ENCODE measurements at regions not wholly inside any gene's neighbourhood (a gene's known extent, or its start where the extent isn't known, plus 50 kb on each side); places are given as distances from the start of the nearest gene placed in this dataset.

GRCh38 chr4:1460967-1461868 lies 55.0 kb upstream of the NKX1-1 start:
- DNase-seq, result peak in 1 of 2 donors; percentile 54
- H3K4me1 ChIP-seq, result no peaks in the 10 kb centered on the region
- no peaks in the 10 kb centered on the region for H3K36me3 ChIP-seq
- H3K9me3 ChIP-seq, result peaks cover 0 to 4% (median 0%) of the 10 kb centered on the region in 3 donors
- no peak overlapping the region for H3K4me3 ChIP-seq
- H3K27me3 ChIP-seq, result peaks cover 0 to 81% of the 10 kb centered on the region in 2 donors
- intact Hi-C loops (cut with DNase I; ENCODE audit: low total_unique reads), result no loop called here
- no peak overlapping the region for H3K27ac ChIP-seq
- TF ChIP-seq, protein P1, sequence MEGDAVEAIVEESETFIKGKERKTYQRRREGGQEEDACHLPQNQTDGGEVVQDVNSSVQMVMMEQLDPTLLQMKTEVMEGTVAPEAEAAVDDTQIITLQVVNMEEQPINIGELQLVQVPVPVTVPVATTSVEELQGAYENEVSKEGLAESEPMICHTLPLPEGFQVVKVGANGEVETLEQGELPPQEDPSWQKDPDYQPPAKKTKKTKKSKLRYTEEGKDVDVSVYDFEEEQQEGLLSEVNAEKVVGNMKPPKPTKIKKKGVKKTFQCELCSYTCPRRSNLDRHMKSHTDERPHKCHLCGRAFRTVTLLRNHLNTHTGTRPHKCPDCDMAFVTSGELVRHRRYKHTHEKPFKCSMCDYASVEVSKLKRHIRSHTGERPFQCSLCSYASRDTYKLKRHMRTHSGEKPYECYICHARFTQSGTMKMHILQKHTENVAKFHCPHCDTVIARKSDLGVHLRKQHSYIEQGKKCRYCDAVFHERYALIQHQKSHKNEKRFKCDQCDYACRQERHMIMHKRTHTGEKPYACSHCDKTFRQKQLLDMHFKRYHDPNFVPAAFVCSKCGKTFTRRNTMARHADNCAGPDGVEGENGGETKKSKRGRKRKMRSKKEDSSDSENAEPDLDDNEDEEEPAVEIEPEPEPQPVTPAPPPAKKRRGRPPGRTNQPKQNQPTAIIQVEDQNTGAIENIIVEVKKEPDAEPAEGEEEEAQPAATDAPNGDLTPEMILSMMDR (IDR thresholded peaks at IDR 0.05), result no peak

GRCh38 chr4:1459722-1460511 lies 53.7 kb upstream of the NKX1-1 start:
- Histone ChIP-seq H3K9me3 (peaks cover 0 to 4% (median 0%) of the 10 kb centered on the region in 3 donors), H3K4me1 (no peaks in the 10 kb centered on the region), H3K4me3 (no peak overlapping the region), H3K36me3 (no peaks in the 10 kb centered on the region), H3K27me3 (peaks cover 0 to 70% of the 10 kb centered on the region in 2 donors), H3K27ac (no peak overlapping the region)
- peak in 1 of 2 donors; percentile 52 for DNase-seq
- TF ChIP-seq, protein P1 (IDR thresholded peaks at IDR 0.05), result no peak
- intact Hi-C loops (cut with DNase I; ENCODE audit: low total_unique reads), result no loop called here

- peaks cover 0 to 4% (median 0%) of the 10 kb centered on the region in 3 donors for H3K9me3 ChIP-seq
- no peak overlapping the region for H3K27ac ChIP-seq
- peaks cover 0 to 63% of the 10 kb centered on the region in 2 donors for H3K27me3 ChIP-seq
- TF ChIP-seq, protein P1 (IDR thresholded peaks at IDR 0.05), result no peak
- H3K36me3 ChIP-seq, result no peaks in the 10 kb centered on the region
- H3K4me3 ChIP-seq, result no peak overlapping the region
- no peaks in the 10 kb centered on the region for H3K4me1 ChIP-seq
- intact Hi-C loops (cut with DNase I; ENCODE audit: low total_unique reads), result no loop called here
- DNase-seq, result peak in 1 of 2 donors; percentile 48
Observed at GRCh38 chr4:1459081-1459721, 53.0 kb upstream of the NKX1-1 start.

GRCh38 chr4:1458581-1458980 lies 52.3 kb upstream of the NKX1-1 start:
- TF ChIP-seq, protein P1 (IDR thresholded peaks at IDR 0.05), result no peak
- peak in 1 of 2 donors; percentile 34 for DNase-seq
- intact Hi-C loops (cut with DNase I; ENCODE audit: low total_unique reads), result no loop called here
- Histone ChIP-seq H3K4me1 (no peaks in the 10 kb centered on the region), H3K36me3 (no peaks in the 10 kb centered on the region), H3K27ac (no peak overlapping the region), H3K4me3 (no peak overlapping the region), H3K9me3 (peaks cover 0 to 4% (median 0%) of the 10 kb centered on the region in 3 donors), H3K27me3 (peaks cover 0 to 57% of the 10 kb centered on the region in 2 donors)
